GM12874 (cell line): ENCODE measurements at regions not wholly inside any gene's neighbourhood (a gene's known extent, or its start where the extent isn't known, plus 50 kb on each side); places are given as distances from the start of the nearest gene placed in this dataset.

Experiments
- TF ChIP-seq, protein P1 (sequence below): IDR thresholded peaks from 2 replicates; pipeline ENCODE4 v1.5.1; 2011; ENCODE audit warnings: low read depth, mild to moderate bottlenecking, control low read depth, low read length, moderate library complexity; ENCODE audit not compliant: insufficient read depth

DNA sequence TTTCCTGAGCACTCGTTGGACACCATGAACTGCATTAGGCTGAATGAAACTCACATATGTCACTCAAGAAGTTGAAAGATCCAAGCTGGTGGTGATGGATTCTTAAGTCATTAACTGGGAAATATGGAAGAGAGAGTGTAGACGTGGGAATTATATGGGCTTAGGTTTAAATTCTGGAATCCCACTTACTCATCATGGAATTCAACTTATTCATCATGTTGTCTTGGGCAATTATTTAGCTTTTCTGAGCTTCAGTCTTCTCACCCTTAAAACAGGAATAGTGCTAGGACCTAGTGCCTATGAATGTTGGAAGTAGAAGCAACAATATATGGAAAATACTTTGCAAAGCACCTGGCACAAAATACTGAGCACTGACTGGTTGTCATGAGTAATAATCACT lies 292.4 kb upstream of the TBX3 start:
- TF ChIP-seq, protein P1, sequence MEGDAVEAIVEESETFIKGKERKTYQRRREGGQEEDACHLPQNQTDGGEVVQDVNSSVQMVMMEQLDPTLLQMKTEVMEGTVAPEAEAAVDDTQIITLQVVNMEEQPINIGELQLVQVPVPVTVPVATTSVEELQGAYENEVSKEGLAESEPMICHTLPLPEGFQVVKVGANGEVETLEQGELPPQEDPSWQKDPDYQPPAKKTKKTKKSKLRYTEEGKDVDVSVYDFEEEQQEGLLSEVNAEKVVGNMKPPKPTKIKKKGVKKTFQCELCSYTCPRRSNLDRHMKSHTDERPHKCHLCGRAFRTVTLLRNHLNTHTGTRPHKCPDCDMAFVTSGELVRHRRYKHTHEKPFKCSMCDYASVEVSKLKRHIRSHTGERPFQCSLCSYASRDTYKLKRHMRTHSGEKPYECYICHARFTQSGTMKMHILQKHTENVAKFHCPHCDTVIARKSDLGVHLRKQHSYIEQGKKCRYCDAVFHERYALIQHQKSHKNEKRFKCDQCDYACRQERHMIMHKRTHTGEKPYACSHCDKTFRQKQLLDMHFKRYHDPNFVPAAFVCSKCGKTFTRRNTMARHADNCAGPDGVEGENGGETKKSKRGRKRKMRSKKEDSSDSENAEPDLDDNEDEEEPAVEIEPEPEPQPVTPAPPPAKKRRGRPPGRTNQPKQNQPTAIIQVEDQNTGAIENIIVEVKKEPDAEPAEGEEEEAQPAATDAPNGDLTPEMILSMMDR = no peak

DNA sequence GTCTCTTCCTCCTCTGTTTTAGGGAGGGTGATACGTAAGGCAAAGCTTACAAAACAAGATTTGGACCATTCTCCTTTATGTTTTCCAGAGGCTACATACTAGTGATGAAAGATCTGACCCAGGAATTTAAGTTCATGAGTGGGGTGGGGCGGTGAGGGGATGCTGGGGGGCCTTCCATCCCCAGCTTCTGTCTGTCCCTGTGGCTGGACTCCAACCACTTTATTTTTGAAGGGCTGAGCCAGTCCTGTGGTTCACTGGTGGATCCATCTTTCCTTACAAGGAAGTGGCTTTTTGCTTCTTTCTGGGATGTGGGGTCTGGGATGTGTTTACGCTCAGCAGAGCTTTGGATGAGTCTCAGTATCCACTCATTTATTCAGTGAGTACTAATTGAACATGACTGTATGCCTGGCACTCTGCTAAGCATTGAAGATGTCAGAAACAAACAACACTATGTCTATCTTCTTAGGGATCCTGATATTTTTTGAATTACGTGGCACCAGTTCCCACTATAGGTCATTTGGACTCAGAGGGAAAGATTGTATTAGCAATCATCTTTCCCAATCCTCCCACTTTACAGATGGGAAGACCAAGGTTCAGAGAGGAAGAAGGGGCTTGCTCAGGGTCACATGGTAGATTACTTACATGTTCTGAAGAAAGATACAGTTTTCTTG lies 291.8 kb upstream of the TBX3 start:
- TF ChIP-seq, protein P1 = no peak

DNA sequence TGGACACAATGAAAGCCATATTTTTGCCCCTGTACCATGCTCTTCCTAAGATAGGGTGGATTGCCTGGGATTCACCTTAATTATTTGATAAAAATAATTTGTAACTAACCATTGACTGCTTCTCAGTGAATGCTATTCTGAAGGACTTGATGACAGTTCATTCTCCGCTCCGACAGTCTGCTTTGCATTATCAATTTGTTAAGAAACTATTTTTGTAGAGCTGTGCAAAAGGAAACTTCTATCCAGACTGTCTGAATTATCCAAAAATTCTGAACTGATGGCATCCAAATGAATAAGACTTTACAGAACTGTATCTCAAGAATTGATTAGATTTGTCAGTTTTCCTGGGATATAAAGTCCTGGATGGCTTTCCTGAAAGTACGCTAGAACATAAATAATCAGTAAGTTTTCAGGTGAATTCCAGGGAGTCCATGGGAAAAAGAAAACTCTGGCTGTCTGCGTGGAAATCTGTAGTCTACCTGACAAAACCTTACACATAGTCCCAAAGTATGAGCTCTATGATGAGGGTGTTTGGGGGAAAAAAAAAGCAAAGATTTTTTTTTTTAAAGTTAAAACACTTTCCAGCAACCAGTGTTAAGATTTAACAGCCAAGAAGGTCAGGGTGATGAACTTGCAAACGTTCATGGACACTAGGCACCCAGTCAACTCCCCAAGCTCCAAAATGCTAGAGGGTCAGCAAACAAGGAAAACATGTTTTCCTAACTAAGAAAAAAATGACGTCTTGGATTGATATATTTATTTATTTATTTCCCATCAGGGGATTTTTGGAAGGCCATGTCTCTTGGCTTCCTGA lies 291.1 kb upstream of the TBX3 start:
- TF ChIP-seq, protein P1 = no peak

DNA sequence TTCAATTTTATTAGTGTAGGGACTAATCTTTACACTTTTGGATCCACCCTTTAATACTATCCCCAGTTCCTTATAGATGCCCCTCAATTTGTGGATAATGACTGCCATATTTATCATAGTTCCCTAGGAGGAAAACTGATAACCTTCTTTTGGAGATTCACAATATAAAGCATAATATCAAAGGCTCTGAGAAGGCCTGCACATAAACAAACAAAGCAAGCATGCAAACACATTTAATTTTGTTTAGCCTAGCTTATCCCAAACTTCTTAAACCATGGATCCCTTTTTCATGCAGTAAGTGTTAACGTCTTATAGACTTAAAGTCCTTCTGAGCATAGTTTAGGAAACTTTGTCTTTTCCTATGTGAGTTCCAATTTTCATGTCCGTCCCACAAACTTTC lies 290.4 kb upstream of the TBX3 start:
- TF ChIP-seq, protein P1 = no peak

DNA sequence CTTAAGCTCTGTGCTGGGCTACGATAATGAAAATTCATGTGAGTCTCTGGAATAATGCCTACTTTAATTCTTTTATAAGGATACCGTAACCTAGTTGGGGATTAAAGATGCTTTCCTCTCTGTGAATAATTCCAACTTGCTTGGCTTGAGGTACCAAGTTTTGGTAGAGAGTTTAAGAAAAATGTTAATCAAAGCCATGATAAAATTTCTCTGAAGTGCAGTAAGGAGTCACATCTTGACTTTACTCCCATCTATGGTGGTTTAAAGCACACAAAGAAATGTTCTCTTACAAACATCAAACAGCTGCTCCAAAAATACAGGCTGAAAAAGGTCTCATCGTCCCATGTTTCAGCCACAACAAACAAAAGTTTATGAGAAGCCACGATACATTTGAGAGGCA lies 284.8 kb upstream of the TBX3 start:
- TF ChIP-seq, protein P1 = no peak

DNA sequence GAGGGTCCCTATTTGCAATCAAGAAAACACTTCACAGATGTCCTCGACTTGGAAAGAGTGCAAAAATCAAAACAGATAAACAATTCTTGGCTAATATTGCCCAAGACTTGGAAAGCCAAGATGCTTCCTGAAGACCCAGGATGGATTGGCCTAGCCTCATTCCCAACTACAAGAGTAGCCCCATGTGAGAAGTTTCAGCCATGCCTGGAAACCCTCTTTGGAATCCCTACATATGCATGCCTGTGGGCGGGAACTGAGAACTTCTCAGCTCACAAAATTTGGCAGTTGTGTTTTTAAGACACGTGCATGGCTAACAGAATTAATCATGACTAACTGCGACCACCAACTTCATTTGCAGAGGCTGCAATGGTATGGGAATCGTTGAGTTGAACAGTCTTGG lies 283.2 kb upstream of the TBX3 start:
- TF ChIP-seq, protein P1 = no peak

DNA sequence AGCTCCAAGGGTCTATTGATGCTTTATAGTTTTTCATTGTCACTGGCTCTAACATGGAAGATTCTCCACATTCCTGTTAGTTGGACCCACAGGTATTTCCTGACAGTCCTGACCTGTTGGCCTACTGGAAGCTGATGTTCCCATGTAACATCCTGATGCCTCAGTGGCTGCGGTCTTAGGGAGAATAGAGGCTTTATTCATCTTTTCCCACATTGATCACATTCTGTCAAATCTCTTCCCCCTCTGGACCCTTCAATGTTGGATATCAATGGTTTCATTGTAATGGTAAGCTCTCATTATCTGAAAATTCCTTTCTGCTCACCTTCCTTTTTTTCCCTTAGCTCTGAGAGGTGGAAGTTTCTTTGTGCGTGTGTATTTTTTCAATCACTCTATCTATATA lies 280.9 kb upstream of the TBX3 start:
- TF ChIP-seq, protein P1 = no peak
